GM19395 (cell line): ENCODE measurements at regions not wholly inside any gene's neighbourhood (a gene's known extent, or its start where the extent isn't known, plus 50 kb on each side); places are given as distances from the start of the nearest gene placed in this dataset.
"Not testable (repeated sequence)": the region's sequence is repeated elsewhere in the genome, so short reads cannot be mapped to it uniquely, and the experiment has no call there.

ENCODE experiments used
- ATAC-seq: cut with Tn5 transposase; IDR thresholded peaks from one replicate; pipeline ENCODE4 v1.9.1; 2021; ENCODE audit warnings: mild to moderate bottlenecking, moderate library complexity; ENCODE audit not compliant: unreplicated experiment

GRCh38 chr5:90073026-90073570 lies 336.5 kb downstream of the CETN3 start:
- ATAC-seq: not testable (repeated sequence)

GRCh38 chr5:90071656-90072055 lies 337.9 kb downstream of the CETN3 start:
- ATAC-seq: no peak

GRCh38 chr5:90071066-90071465 lies 338.5 kb downstream of the CETN3 start:
- ATAC-seq: no peak

- no peak for ATAC-seq
These were observed 342.6 kb downstream of the CETN3 start for GRCh38 chr5:90066920-90067319.

GRCh38 chr5:90056911-90057705 lies 352.4 kb downstream of the CETN3 start:
- ATAC-seq: no peak

GRCh38 chr5:90055831-90056328 lies 353.7 kb downstream of the CETN3 start:
- ATAC-seq: no peak

- no peak for ATAC-seq
These were observed 354.9 kb downstream of the CETN3 start for GRCh38 chr5:90054612-90055011.

GRCh38 chr5:90051756-90052155 lies 357.8 kb downstream of the CETN3 start:
- no peak for ATAC-seq

- ATAC-seq: no peak
These were observed 359.5 kb downstream of the CETN3 start for GRCh38 chr5:90050103-90050502.

- no peak for ATAC-seq
These were observed 362.4 kb downstream of the CETN3 start for GRCh38 chr5:90047113-90047512.

GRCh38 chr5:90040082-90040481 lies 369.5 kb downstream of the CETN3 start:
- ATAC-seq: not testable (repeated sequence)

- no peak for ATAC-seq
These were observed 371.9 kb downstream of the CETN3 start for GRCh38 chr5:90037646-90038045.

GRCh38 chr5:90022711-90023053 lies 386.9 kb downstream of the CETN3 start:
- peak; percentile 38 for ATAC-seq

- no peak for ATAC-seq
These were observed 387.4 kb downstream of the CETN3 start for GRCh38 chr5:90022002-90022710.

GRCh38 chr5:90020575-90021538 lies 388.7 kb downstream of the CETN3 start:
- ATAC-seq: peak; percentile 95

- no peak for ATAC-seq
These were observed 392.3 kb downstream of the CETN3 start for GRCh38 chr5:90017239-90017638.

- peak; percentile 89 for ATAC-seq
These were observed 394.0 kb downstream of the CETN3 start for GRCh38 chr5:90015584-90016018.

GRCh38 chr5:90014420-90014819 lies 395.1 kb downstream of the CETN3 start:
- peak; percentile 89 for ATAC-seq

GRCh38 chr5:90000351-90000750 lies 409.2 kb downstream of the CETN3 start:
- no peak for ATAC-seq

- no peak for ATAC-seq
These were observed 410.8 kb downstream of the CETN3 start for GRCh38 chr5:89998519-89999305.
